B cell (primary cell): ENCODE measurements at regions not wholly inside any gene's neighbourhood (a gene's known extent, or its start where the extent isn't known, plus 50 kb on each side); places are given as distances from the start of the nearest gene placed in this dataset.
"Not testable (repeated sequence)": the region's sequence is repeated elsewhere in the genome, so short reads cannot be mapped to it uniquely, and the experiment has no call there.

Experiments used
- ATAC-seq: fragments of 200-7000 bp; cut with Tn5 transposase; one replicate; pipeline ENCODE4 v1.10.0; 2021; ENCODE audit warnings: low read depth, mild to moderate bottlenecking, moderate number of reproducible peaks, moderate library complexity
- CTCF ChIA-PET: fragments of 350-600 bp; sonication (Branson Sonifier 250); formaldehyde crosslinking; loops from one replicate; lab custom pipeline; 2021; ENCODE audit warnings: antibody characterized with exemption, inconsistent platforms; lab: Charles Lee
- POLR2A ChIA-PET: fragments of 350-600 bp; sonication (Branson Sonifier 250); formaldehyde crosslinking; loops from one replicate; lab custom pipeline; 2021; ENCODE audit warnings: antibody characterized with exemption; lab: Charles Lee
- DNase-seq: peaks from one replicate; pipeline ENCODE4 v3.0.0; 2013
- H2AFZ ChIP-seq: 2 replicates; pipeline ENCODE4 v1.6.1; 2012; ENCODE audit warnings: mild to moderate bottlenecking, low read depth, low read length; ENCODE audit not compliant: insufficient read depth, poor library complexity, severe bottlenecking
- H3K27ac ChIP-seq, 2 donors: 1 replicate in 1 of 2; 2 replicates in 1 of 2; pipeline ENCODE4 v1.5.1; 2012 to 2013; ENCODE audit warnings: low read length in 2 of 2, mild to moderate bottlenecking in 2 of 2, moderate library complexity in 1 of 2
- H3K27me3 ChIP-seq, 4 experiments: fragments of 200-600 bp in 1 of 4; sonication (generic) in 1 of 4; replicated peaks in 1 of 4; 1 replicate in 2 of 4; 2 replicates in 2 of 4; pipeline versions ENCODE4 v1.6.1 to v1.7.0; 2013 to 2016; ENCODE audit warnings: low read length in 3 of 4, mild to moderate bottlenecking in 2 of 4, mixed read lengths in 1 of 4, moderate library complexity in 1 of 4; ENCODE audit not compliant: insufficient read depth in 4 of 4, control insufficient read depth in 3 of 4; ENCODE audit errors: control extremely low read depth in 1 of 4
- H3K36me3 ChIP-seq, 2 experiments: replicated peaks in 1 of 2; 1 replicate in 1 of 2; 2 replicates in 1 of 2; pipeline versions ENCODE4 v1.6.1 to v1.7.1; 2013; ENCODE audit warnings: low read length in 1 of 2; ENCODE audit not compliant: insufficient read depth in 2 of 2, control insufficient read depth in 1 of 2; ENCODE audit errors: control extremely low read depth in 1 of 2, extremely low read depth in 1 of 2
- H3K4me1 ChIP-seq, 2 donors: fragments of 200-600 bp in 1 of 2; sonication (generic) in 1 of 2; 1 replicate in 1 of 2; 2 replicates in 1 of 2; pipeline versions ENCODE4 v1.5.1 to v1.6.1; 2013 to 2017; ENCODE audit warnings: low read length in 2 of 2; ENCODE audit not compliant: control insufficient read depth in 2 of 2, insufficient read depth in 2 of 2
- H3K4me2 ChIP-seq: replicated peaks from 2 replicates; pipeline ENCODE3; 2012; ENCODE audit warnings: mild to moderate bottlenecking, low read depth, low read length; ENCODE audit not compliant: poor library complexity, severe bottlenecking
- H3K4me3 ChIP-seq, 5 experiments: fragments of 200-600 bp in 1 of 5; sonication (generic) in 1 of 5; 1 replicate in 3 of 5; 2 replicates in 2 of 5; pipeline versions ENCODE4 v1.5.1 to v1.7.0; 2011 to 2016; ENCODE audit warnings: low read length in 4 of 5, mild to moderate bottlenecking in 4 of 5, low read depth in 2 of 5, control low read depth in 1 of 5, moderate library complexity in 1 of 5; ENCODE audit not compliant: insufficient read depth in 1 of 5; ENCODE audit errors: control extremely low read depth in 1 of 5, extremely low read depth in 1 of 5
- H3K79me2 ChIP-seq: fragments of 200-600 bp; sonication (generic); one replicate; pipeline ENCODE4 v1.6.0; 2016; ENCODE audit warnings: low read length; ENCODE audit not compliant: control insufficient read depth, insufficient read depth
- H3K9ac ChIP-seq: fragments of 200-600 bp; sonication (generic); 2 replicates; pipeline ENCODE4 v1.6.1; 2017; ENCODE audit warnings: mild to moderate bottlenecking, low read length, moderate library complexity
- H3K9me3 ChIP-seq, 3 donors: one replicate each; pipeline versions ENCODE4 v1.6.1 to v1.7.1; 2013; ENCODE audit warnings: low read length in 2 of 3; ENCODE audit not compliant: control insufficient read depth in 2 of 3, insufficient read depth in 1 of 3; ENCODE audit errors: control extremely low read depth in 1 of 3
- H4K20me1 ChIP-seq: 2 replicates; pipeline ENCODE4 v1.6.0; 2012; ENCODE audit warnings: mild to moderate bottlenecking, low read length; ENCODE audit not compliant: insufficient read depth, control insufficient read depth, poor library complexity, severe bottlenecking
- H3K27ac Mint-ChIP-seq: one replicate; pipeline ENCODE4 v1.8.0; 2021; ENCODE audit warnings: mixed read lengths
- H3K27me3 Mint-ChIP-seq: one replicate; pipeline ENCODE4 v1.8.0; 2021; ENCODE audit warnings: mixed read lengths
- H3K4me1 Mint-ChIP-seq: one replicate; pipeline ENCODE4 v1.8.0; 2021; ENCODE audit warnings: mixed read lengths
- H3K4me3 Mint-ChIP-seq: one replicate; pipeline ENCODE4 v1.8.0; 2021; ENCODE audit warnings: mixed read lengths
- H3K9me3 Mint-ChIP-seq: one replicate; pipeline ENCODE4 v1.8.0; 2022; ENCODE audit warnings: mixed read lengths; ENCODE audit not compliant: insufficient read depth
- WGBS: methylation state at CpG from one replicate; pipeline ENCODE4 v1.1.5; 2013; ENCODE audit warnings: missing lambda C conversion rate; ENCODE audit not compliant: insufficient coverage; 5-methylcytosine and 5-hydroxymethylcytosine counted together
- intact Hi-C: fragments of 100-400 bp; cut with micrococcal nuclease; formaldehyde crosslinking; loops from one replicate; pipeline ENCODE4 v1.10.0; 2022

DNA sequence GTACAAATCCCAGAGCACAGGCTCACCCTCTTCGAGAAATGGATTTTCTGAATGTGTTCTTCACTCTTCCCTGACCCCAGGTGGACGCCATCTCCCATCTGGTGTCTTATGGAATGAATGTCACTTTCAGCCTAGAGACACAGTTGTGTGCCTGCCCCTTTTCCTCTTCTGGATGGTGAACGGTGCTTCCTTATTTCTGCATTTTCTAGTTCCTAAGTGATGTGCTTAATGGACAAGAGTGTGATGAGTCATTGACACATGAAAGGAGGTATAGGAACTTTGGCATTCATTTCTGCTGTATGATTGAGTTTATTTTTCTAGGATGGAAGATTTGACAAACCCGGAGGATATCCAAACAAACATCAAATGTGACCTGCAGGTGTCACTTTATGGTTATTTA, 114.9 kb upstream of the PTPN20 start:
- H4K20me1 ChIP-seq, H3K4me1 ChIP-seq, H3K27ac ChIP-seq, H3K4me2 ChIP-seq, H3K79me2 ChIP-seq, CTCF ChIA-PET, H3K4me3 ChIP-seq, H3K27ac Mint-ChIP-seq, DNase-seq, H3K27me3 ChIP-seq, H3K9ac ChIP-seq, POLR2A ChIA-PET, H3K9me3 Mint-ChIP-seq, H3K27me3 Mint-ChIP-seq, H3K36me3 ChIP-seq, H3K4me1 Mint-ChIP-seq, H3K9me3 ChIP-seq, H3K4me3 Mint-ChIP-seq, H2AFZ ChIP-seq, intact Hi-C loops, ATAC-seq: not testable (repeated sequence)
- WGBS: no CpG with 5 or more reads among the region's 4 CpGs

DNA sequence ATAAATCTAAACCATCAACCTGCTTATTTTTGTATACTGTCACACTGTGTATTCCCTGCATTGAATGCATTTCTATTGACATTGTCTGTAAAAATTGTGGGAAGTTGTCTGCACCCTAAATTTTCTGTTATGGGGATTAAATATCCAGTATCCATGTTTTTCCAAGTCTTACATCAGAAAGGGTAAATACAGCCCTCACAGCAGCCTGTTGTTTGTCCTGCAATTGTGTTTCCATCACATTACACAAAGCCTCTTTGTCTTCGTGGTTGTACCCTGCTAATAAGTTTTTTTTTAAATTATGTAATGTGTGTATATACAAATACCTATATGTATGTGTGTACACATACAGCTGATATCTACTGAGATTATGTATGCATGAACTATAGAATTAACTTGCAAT, 109.2 kb upstream of the PTPN20 start:
- intact Hi-C loops, ATAC-seq: not testable (repeated sequence)

GRCh38 chr10:46803082-46803481, 108.1 kb upstream of the PTPN20 start:
- H3K27me3 ChIP-seq, H3K4me1 ChIP-seq, POLR2A ChIA-PET, H3K27ac Mint-ChIP-seq, CTCF ChIA-PET, H2AFZ ChIP-seq, H3K9ac ChIP-seq, H3K9me3 ChIP-seq, ATAC-seq, DNase-seq, H3K9me3 Mint-ChIP-seq, H3K4me2 ChIP-seq, H3K4me1 Mint-ChIP-seq, H3K27me3 Mint-ChIP-seq, H3K27ac ChIP-seq, H3K36me3 ChIP-seq, H3K4me3 Mint-ChIP-seq, intact Hi-C loops, H3K79me2 ChIP-seq, H3K4me3 ChIP-seq, H4K20me1 ChIP-seq: not testable (repeated sequence)
- no CpG with 5 or more reads among the region's 1 CpG for WGBS

More for the DNA sequence above, 109.2 kb upstream of the PTPN20 start:
- H3K9me3 ChIP-seq, H3K27me3 ChIP-seq, H2AFZ ChIP-seq, H3K36me3 ChIP-seq, H4K20me1 ChIP-seq, H3K27ac ChIP-seq, H3K4me2 ChIP-seq, H3K79me2 ChIP-seq, H3K27ac Mint-ChIP-seq, H3K4me1 Mint-ChIP-seq, H3K9me3 Mint-ChIP-seq, H3K27me3 Mint-ChIP-seq, DNase-seq, H3K4me3 Mint-ChIP-seq, CTCF ChIA-PET, H3K4me1 ChIP-seq, H3K9ac ChIP-seq, H3K4me3 ChIP-seq, POLR2A ChIA-PET: not testable (repeated sequence)
- no CpG with 5 or more reads among the region's 1 CpG for WGBS

DNA sequence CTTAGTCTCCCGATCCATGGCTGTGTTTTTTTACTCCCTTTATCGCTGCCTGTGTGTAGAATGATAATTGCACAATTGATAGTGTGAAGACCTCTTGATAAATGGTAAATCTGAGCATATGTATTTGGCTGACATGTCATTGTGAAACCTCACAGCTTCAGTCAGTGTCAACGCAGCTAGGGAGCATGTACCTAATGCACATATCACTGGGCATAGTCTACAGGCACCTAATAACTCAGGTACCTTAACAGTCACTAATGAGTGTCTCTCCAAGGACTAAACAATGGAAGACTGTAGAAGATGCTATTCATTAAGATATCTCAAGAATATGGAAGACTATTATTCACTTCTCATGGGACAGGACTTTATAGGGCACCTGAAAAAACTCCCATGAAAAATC, 101.0 kb upstream of the PTPN20 start:
- intact Hi-C loops, H3K4me1 ChIP-seq, H3K4me1 Mint-ChIP-seq, H3K9me3 Mint-ChIP-seq, H3K27me3 ChIP-seq, H3K4me3 Mint-ChIP-seq, POLR2A ChIA-PET, CTCF ChIA-PET, H3K27ac ChIP-seq, H2AFZ ChIP-seq, ATAC-seq, DNase-seq, H3K9ac ChIP-seq, H4K20me1 ChIP-seq, H3K4me3 ChIP-seq, H3K27me3 Mint-ChIP-seq, H3K4me2 ChIP-seq, H3K79me2 ChIP-seq, H3K36me3 ChIP-seq, H3K9me3 ChIP-seq, H3K27ac Mint-ChIP-seq: not testable (repeated sequence)
- WGBS: no CpG with 5 or more reads among the region's 3 CpGs
